HG03060 (cell line): ENCODE measurements at regions not wholly inside any gene's neighbourhood (a gene's known extent, or its start where the extent isn't known, plus 50 kb on each side); places are given as distances from the start of the nearest gene placed in this dataset.

Experiments used
- ATAC-seq: cut with Tn5 transposase; IDR thresholded peaks from one replicate; pipeline ENCODE4 v1.9.1; 2021; ENCODE audit warnings: low read depth, moderate number of reproducible peaks; ENCODE audit not compliant: unreplicated experiment

- ATAC-seq: no peak
These were observed 600.9 kb downstream of the CCDC171 start for GRCh38 chr9:16153741-16154140.

- ATAC-seq: no peak
These were observed 601.8 kb downstream of the CCDC171 start for GRCh38 chr9:16154521-16155078.

GRCh38 chr9:16155878-16156277, 603.0 kb downstream of the CCDC171 start:
- ATAC-seq: no peak

- ATAC-seq: no peak
These were observed 604.4 kb downstream of the CCDC171 start for GRCh38 chr9:16157216-16157615.

GRCh38 chr9:16157651-16158050, 604.8 kb downstream of the CCDC171 start:
- ATAC-seq: no peak

- no peak for ATAC-seq
These were observed 605.2 kb downstream of the CCDC171 start for GRCh38 chr9:16158093-16158492.

- no peak for ATAC-seq
These were observed 608.6 kb downstream of the CCDC171 start for GRCh38 chr9:16161483-16161882.

- no peak for ATAC-seq
These were observed 617.3 kb downstream of the CCDC171 start for GRCh38 chr9:16170119-16170518.

GRCh38 chr9:16171911-16172310, 619.1 kb downstream of the CCDC171 start:
- ATAC-seq: no peak

- no peak for ATAC-seq
These were observed 620.0 kb downstream of the CCDC171 start for GRCh38 chr9:16172796-16173195.

- ATAC-seq: no peak
These were observed 622.1 kb downstream of the CCDC171 start for GRCh38 chr9:16174915-16175314.

GRCh38 chr9:16175461-16175860, 622.6 kb downstream of the CCDC171 start:
- no peak for ATAC-seq

GRCh38 chr9:16178294-16178693, 625.5 kb downstream of the CCDC171 start:
- no peak for ATAC-seq

- ATAC-seq: no peak
These were observed 626.7 kb downstream of the CCDC171 start for GRCh38 chr9:16179566-16179965.

- no peak for ATAC-seq
These were observed 627.2 kb downstream of the CCDC171 start for GRCh38 chr9:16180091-16180490.

GRCh38 chr9:16180546-16180945, 627.7 kb downstream of the CCDC171 start:
- no peak for ATAC-seq

GRCh38 chr9:16181539-16181938, 628.7 kb downstream of the CCDC171 start:
- ATAC-seq: no peak

GRCh38 chr9:16182784-16183183, 629.9 kb downstream of the CCDC171 start:
- no peak for ATAC-seq

- no peak for ATAC-seq
These were observed 632.3 kb downstream of the CCDC171 start for GRCh38 chr9:16184964-16185646.

- ATAC-seq: no peak
These were observed 638.3 kb downstream of the CCDC171 start for GRCh38 chr9:16191191-16191590.

- no peak for ATAC-seq
These were observed 639.0 kb downstream of the CCDC171 start for GRCh38 chr9:16191691-16192402.
